ENCODE measurements at regions not wholly inside any gene's neighbourhood (a gene's known extent, or its start where the extent isn't known, plus 50 kb on each side); places are given as distances from the start of the nearest gene placed in this dataset.

- no peak for DNase-seq
Observed at GRCh38 chr11:92276773-92277172, 52.2 kb downstream of the FAT3 start.

- DNase-seq, result no peak
Observed at GRCh38 chr11:92277871-92278270, 53.3 kb downstream of the FAT3 start.

- no peak for DNase-seq
Observed at GRCh38 chr11:92278791-92279433, 54.3 kb downstream of the FAT3 start.

- no peak for DNase-seq
Observed at GRCh38 chr11:92284107-92284506, 59.5 kb downstream of the FAT3 start.

GRCh38 chr11:92284558-92284957 is 59.9 kb downstream of the FAT3 start:
- DNase-seq, result no peak

- no peak for DNase-seq
Observed at GRCh38 chr11:92285776-92286175, 61.2 kb downstream of the FAT3 start.

GRCh38 chr11:92286709-92287108 is 62.1 kb downstream of the FAT3 start:
- DNase-seq, result no peak

GRCh38 chr11:92295175-92296137 is 70.8 kb downstream of the FAT3 start:
- no peak for DNase-seq

GRCh38 chr11:92296138-92296515 is 71.5 kb downstream of the FAT3 start:
- DNase-seq, result no peak

GRCh38 chr11:92297567-92298553 is 73.2 kb downstream of the FAT3 start:
- DNase-seq, result no peak

GRCh38 chr11:92300876-92301275 is 76.3 kb downstream of the FAT3 start:
- DNase-seq, result no peak

GRCh38 chr11:92302770-92303169 is 78.2 kb downstream of the FAT3 start:
- DNase-seq, result no peak

- DNase-seq, result no peak
Observed at GRCh38 chr11:92304271-92304670, 79.7 kb downstream of the FAT3 start.

- no peak for DNase-seq
Observed at GRCh38 chr11:92306966-92307510, 82.4 kb downstream of the FAT3 start.

GRCh38 chr11:92308366-92308765 is 83.7 kb downstream of the FAT3 start:
- DNase-seq, result no peak

- DNase-seq, result no peak
Observed at GRCh38 chr11:92311616-92312449, 87.2 kb downstream of the FAT3 start.

GRCh38 chr11:92313784-92314183 is 89.2 kb downstream of the FAT3 start:
- DNase-seq, result no peak

GRCh38 chr11:92314499-92314898 is 89.9 kb downstream of the FAT3 start:
- DNase-seq, result no peak

GRCh38 chr11:92316106-92316809 is 91.6 kb downstream of the FAT3 start:
- no peak for DNase-seq

- DNase-seq, result no peak
Observed at GRCh38 chr11:92317222-92317621, 92.6 kb downstream of the FAT3 start.

GRCh38 chr11:92317721-92318120 is 93.1 kb downstream of the FAT3 start:
- DNase-seq, result no peak

Measured in NCI-H1048 (cell line).